Panc1 (cell line): ENCODE measurements at regions not wholly inside any gene's neighbourhood (a gene's known extent, or its start where the extent isn't known, plus 50 kb on each side); places are given as distances from the start of the nearest gene placed in this dataset.

ENCODE experiments used
- ATAC-seq: fragments of 200-7000 bp; cut with Tn5 transposase; 2 replicates; pipeline ENCODE4 v1.9.1; 2020; ENCODE audit warnings: mild to moderate bottlenecking, moderate library complexity
- BruUV-seq: library from RNA; stranded (reverse); fragments of 400-500 nt; replicated peaks from 2 replicates; lab custom pipeline; 2021; lab: Mats Ljungman, UMichigan
- CTCF ChIA-PET: fragments of 300-600 bp; sonication (Branson Sonifier 250); formaldehyde crosslinking; loops from one replicate; lab custom pipeline; 2022; ENCODE audit warnings: antibody characterized with exemption; lab: Charles Lee
- POLR2A ChIA-PET: fragments of 300-600 bp; sonication (Branson Sonifier 250); formaldehyde crosslinking; loops from one replicate; lab custom pipeline; 2022; ENCODE audit warnings: antibody characterized with exemption; lab: Charles Lee
- DNase-seq: peaks from one replicate; pipeline ENCODE4 v3.0.0-alpha.2; 2010; ENCODE audit warnings: low read depth, low spot score
- H3K27ac ChIP-seq: 2 replicates; pipeline ENCODE4 v1.5.1; 2011; ENCODE audit warnings: mild to moderate bottlenecking, low read length, inconsistent platforms
- H3K27me3 ChIP-seq: fragments of 200-500 bp; sonication (Bioruptor generic); 2 replicates; pipeline ENCODE4 v1.6.0; 2014; ENCODE audit warnings: low read length, inconsistent platforms; ENCODE audit not compliant: control insufficient read depth, insufficient read depth
- H3K36me3 ChIP-seq: fragments of 200-500 bp; sonication (Bioruptor generic); 2 replicates; pipeline ENCODE4 v1.5.1; 2014; ENCODE audit warnings: inconsistent platforms, mild to moderate bottlenecking, low read length, moderate library complexity; ENCODE audit not compliant: control insufficient read depth, insufficient read depth
- H3K4me1 ChIP-seq: 2 replicates; pipeline ENCODE4 v1.5.1; 2011; ENCODE audit warnings: inconsistent platforms, mild to moderate bottlenecking, low read length, moderate library complexity; ENCODE audit not compliant: control insufficient read depth, insufficient read depth
- H3K4me3 ChIP-seq, 2 experiments: 2 replicates each; pipeline ENCODE4 v1.5.1; 2011 to 2012; ENCODE audit warnings: low read depth in 2 of 2, low read length in 2 of 2, mild to moderate bottlenecking in 2 of 2, inconsistent platforms in 1 of 2, moderate library complexity in 1 of 2
- H3K9me3 ChIP-seq: fragments of 200-500 bp; sonication (Bioruptor generic); 2 replicates; pipeline ENCODE4 v1.5.1; 2014; ENCODE audit warnings: low read depth, mild to moderate bottlenecking, inconsistent platforms, low read length, moderate library complexity; ENCODE audit not compliant: control insufficient read depth, insufficient read depth
- POLR2AphosphoS5 ChIP-seq: IDR thresholded peaks from 2 replicates; pipeline ENCODE4 v1.6.1; 2012; ENCODE audit warnings: mild to moderate bottlenecking, low read depth, low read length, moderate library complexity
- REST ChIP-seq, 2 experiments: IDR thresholded peaks; 2 replicates each; pipeline ENCODE4 v1.6.1; 2011 to 2012; ENCODE audit warnings: low read depth in 2 of 2, control low read depth in 1 of 2, low read length in 1 of 2, mild to moderate bottlenecking in 1 of 2, moderate library complexity in 1 of 2; ENCODE audit not compliant: insufficient read depth in 1 of 2
- SIN3A ChIP-seq: IDR thresholded peaks from 2 replicates; pipeline ENCODE4 v1.6.1; 2012; ENCODE audit warnings: low read depth, mild to moderate bottlenecking, low read length, moderate library complexity, borderline replicate concordance; ENCODE audit not compliant: insufficient read depth
- TCF7L2 ChIP-seq: IDR thresholded peaks from 2 replicates; pipeline ENCODE4 v1.6.1; 2011; ENCODE audit warnings: mild to moderate bottlenecking, low read depth, low read length, inconsistent platforms
- in situ Hi-C: cut with HindIII; loops from 2 replicates; pipeline ENCODE4 v1.10.0; 2016; ENCODE audit warnings: low sequenced_read_pairs, low pct_unique_long_range_greater_than_20kb
- intact Hi-C: fragments of 100-400 bp; cut with micrococcal nuclease; formaldehyde crosslinking; loops from one replicate; pipeline ENCODE4 v1.10.0; 2022; ENCODE audit not compliant: unreplicated experiment
- TF ChIP-seq, protein P1 (sequence below): fragments of 450-650 bp; IDR thresholded peaks from 2 replicates; pipeline ENCODE4 v1.5.1; 2017; ENCODE audit warnings: mild to moderate bottlenecking

GRCh38 chr5:164578401-164578800 lies 1073.0 kb downstream of the MAT2B start:
- ATAC-seq, result no peak
- no peak for TF ChIP-seq TCF7L2
- no peak for TF ChIP-seq POLR2AphosphoS5
- no peak for TF ChIP-seq SIN3A
- Histone ChIP-seq H3K4me3 (no peak overlapping the region), H3K4me1 (no peaks in the 10 kb centered on the region), H3K9me3 (no peaks in the 10 kb centered on the region), H3K27ac (no peak overlapping the region), H3K27me3 (no peaks in the 10 kb centered on the region), H3K36me3 (no peaks in the 10 kb centered on the region)
- no TSS peak for BruUV-seq
- in situ Hi-C loops (no loop called here), intact Hi-C loops (no loop called here)
- DNase-seq, result no peak
- POLR2A ChIA-PET, result no interaction called here
- CTCF ChIA-PET, result no interaction called here

DNA sequence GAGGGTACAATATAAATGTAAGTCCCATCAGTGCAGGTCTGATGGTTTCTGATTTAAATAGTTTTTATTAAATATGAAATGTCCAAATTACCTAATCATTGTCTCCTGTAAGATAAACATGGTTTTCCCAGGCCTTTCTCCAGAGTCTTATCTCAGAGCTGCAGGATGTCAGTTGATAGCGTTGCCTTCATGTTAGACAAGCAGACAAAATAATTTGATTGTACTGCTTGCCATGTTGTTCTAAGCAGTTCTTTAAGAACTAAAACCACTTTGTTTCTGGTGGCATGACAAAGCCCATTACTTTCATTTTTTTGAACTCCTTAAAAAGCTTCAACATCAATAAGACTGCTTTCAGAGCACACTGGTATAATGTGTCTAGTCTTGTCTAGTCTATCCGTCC lies 1073.5 kb downstream of the MAT2B start:
- CTCF ChIA-PET, result no interaction called here
- no peaks in the 10 kb centered on the region for H3K36me3 ChIP-seq
- POLR2A ChIA-PET, result no interaction called here
- TF ChIP-seq REST (IDR thresholded peaks at IDR 0.05; ENCODE audit: insufficient read depth in 1 of 2, low read depth in 2 of 2, low read length in 1 of 2) (no peak), POLR2AphosphoS5 (no peak), SIN3A (no peak), TCF7L2 (no peak)
- TF ChIP-seq, protein P1, sequence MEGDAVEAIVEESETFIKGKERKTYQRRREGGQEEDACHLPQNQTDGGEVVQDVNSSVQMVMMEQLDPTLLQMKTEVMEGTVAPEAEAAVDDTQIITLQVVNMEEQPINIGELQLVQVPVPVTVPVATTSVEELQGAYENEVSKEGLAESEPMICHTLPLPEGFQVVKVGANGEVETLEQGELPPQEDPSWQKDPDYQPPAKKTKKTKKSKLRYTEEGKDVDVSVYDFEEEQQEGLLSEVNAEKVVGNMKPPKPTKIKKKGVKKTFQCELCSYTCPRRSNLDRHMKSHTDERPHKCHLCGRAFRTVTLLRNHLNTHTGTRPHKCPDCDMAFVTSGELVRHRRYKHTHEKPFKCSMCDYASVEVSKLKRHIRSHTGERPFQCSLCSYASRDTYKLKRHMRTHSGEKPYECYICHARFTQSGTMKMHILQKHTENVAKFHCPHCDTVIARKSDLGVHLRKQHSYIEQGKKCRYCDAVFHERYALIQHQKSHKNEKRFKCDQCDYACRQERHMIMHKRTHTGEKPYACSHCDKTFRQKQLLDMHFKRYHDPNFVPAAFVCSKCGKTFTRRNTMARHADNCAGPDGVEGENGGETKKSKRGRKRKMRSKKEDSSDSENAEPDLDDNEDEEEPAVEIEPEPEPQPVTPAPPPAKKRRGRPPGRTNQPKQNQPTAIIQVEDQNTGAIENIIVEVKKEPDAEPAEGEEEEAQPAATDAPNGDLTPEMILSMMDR, result no peak
- no TSS peak for BruUV-seq
- no peaks in the 10 kb centered on the region for H3K27me3 ChIP-seq
- H3K9me3 ChIP-seq, result no peaks in the 10 kb centered on the region
- ATAC-seq, result no peak
- H3K27ac ChIP-seq, result no peak overlapping the region
- no peak for DNase-seq
- no peaks in the 10 kb centered on the region for H3K4me1 ChIP-seq
- H3K4me3 ChIP-seq, result no peak overlapping the region
- intact Hi-C loops, result no loop called here
- in situ Hi-C loops, result no loop called here

- in situ Hi-C loops (no loop called here), intact Hi-C loops (no loop called here)
- ATAC-seq (no peak), DNase-seq (no peak)
- Histone ChIP-seq H3K9me3 (no peaks in the 10 kb centered on the region), H3K27ac (no peak overlapping the region), H3K4me1 (no peaks in the 10 kb centered on the region), H3K4me3 (no peak overlapping the region), H3K27me3 (no peaks in the 10 kb centered on the region), H3K36me3 (no peaks in the 10 kb centered on the region)
- ChIA-PET CTCF (no interaction called here), POLR2A (no interaction called here)
- no TSS peak for BruUV-seq
- TF ChIP-seq POLR2AphosphoS5, result no peak
- TF ChIP-seq, protein P1, result no peak
- no peak for TF ChIP-seq SIN3A
- no peak for TF ChIP-seq TCF7L2
- no peak for TF ChIP-seq REST (IDR thresholded peaks at IDR 0.05; ENCODE audit: insufficient read depth in 1 of 2, low read depth in 2 of 2, low read length in 1 of 2)
Measured at GRCh38 chr5:164580155-164580554, 1074.7 kb downstream of the MAT2B start.
